Smooth muscle cell (in vitro differentiated cells): ENCODE measurements at regions not wholly inside any gene's neighbourhood (a gene's known extent, or its start where the extent isn't known, plus 50 kb on each side); places are given as distances from the start of the nearest gene placed in this dataset.

Experiments used
- DNase-seq: peaks from one replicate; lab custom pipeline; 2025; ENCODE audit not compliant: unreplicated experiment; lab: John Stamatoyannopoulos, UW
- H2AFZ ChIP-seq: fragments of 200-600 bp; sonication (generic); 2 replicates; pipeline ENCODE4 v1.6.0; 2016; ENCODE audit warnings: antibody characterized with exemption, low read depth, mild to moderate bottlenecking
- H3F3A ChIP-seq: fragments of 200-600 bp; sonication (generic); 2 replicates; pipeline ENCODE4 v1.6.0; 2017; ENCODE audit warnings: antibody characterized with exemption, low read depth
- H3K27ac ChIP-seq: fragments of 200-600 bp; sonication (generic); 2 replicates; pipeline ENCODE4 v1.5.1; 2016; ENCODE audit warnings: low read depth, mild to moderate bottlenecking
- H3K27me3 ChIP-seq: fragments of 200-600 bp; sonication (generic); 2 replicates; pipeline ENCODE4 v1.6.1; 2016; ENCODE audit warnings: low read depth, mild to moderate bottlenecking
- H3K36me3 ChIP-seq: fragments of 200-600 bp; sonication (generic); 2 replicates; pipeline ENCODE4 v1.5.1; 2016; ENCODE audit warnings: low read depth
- H3K4me1 ChIP-seq: fragments of 200-600 bp; sonication (generic); 2 replicates; pipeline ENCODE4 v1.5.1; 2016; ENCODE audit warnings: low read depth
- H3K4me2 ChIP-seq: fragments of 200-600 bp; sonication (generic); 2 replicates; pipeline ENCODE4 v1.6.0; 2016; ENCODE audit warnings: mild to moderate bottlenecking
- H3K4me3 ChIP-seq: fragments of 200-600 bp; sonication (generic); 2 replicates; pipeline ENCODE4 v1.5.1; 2016; ENCODE audit warnings: mild to moderate bottlenecking
- H3K79me2 ChIP-seq: fragments of 200-600 bp; sonication (generic); 2 replicates; pipeline ENCODE4 v1.6.0; 2016; ENCODE audit warnings: low read depth, mild to moderate bottlenecking
- H3K9ac ChIP-seq: fragments of 200-600 bp; sonication (generic); 2 replicates; pipeline ENCODE4 v1.6.0; 2016; ENCODE audit warnings: low read depth
- H3K9me3 ChIP-seq: fragments of 200-600 bp; sonication (generic); replicated peaks from 2 replicates; pipeline ENCODE4 v1.5.1; 2016; ENCODE audit warnings: low read depth
- H4K20me1 ChIP-seq: fragments of 200-600 bp; sonication (generic); 2 replicates; pipeline ENCODE4 v1.6.0; 2016; ENCODE audit warnings: low read depth
- CTCF ChIP-seq: fragments of 200-600 bp; sonication (generic); IDR thresholded peaks from 2 replicates; pipeline ENCODE4 v1.5.1; 2017; ENCODE audit warnings: borderline replicate concordance, mild to moderate bottlenecking, antibody characterized with exemption; ENCODE audit not compliant: insufficient read depth, poor library complexity, severe bottlenecking
- WGBS: methylation state at CpG from one replicate; pipeline ENCODE4 v1.1.7; 2016; ENCODE audit warnings: low lambda C conversion rate; 5-methylcytosine and 5-hydroxymethylcytosine counted together

DNA sequence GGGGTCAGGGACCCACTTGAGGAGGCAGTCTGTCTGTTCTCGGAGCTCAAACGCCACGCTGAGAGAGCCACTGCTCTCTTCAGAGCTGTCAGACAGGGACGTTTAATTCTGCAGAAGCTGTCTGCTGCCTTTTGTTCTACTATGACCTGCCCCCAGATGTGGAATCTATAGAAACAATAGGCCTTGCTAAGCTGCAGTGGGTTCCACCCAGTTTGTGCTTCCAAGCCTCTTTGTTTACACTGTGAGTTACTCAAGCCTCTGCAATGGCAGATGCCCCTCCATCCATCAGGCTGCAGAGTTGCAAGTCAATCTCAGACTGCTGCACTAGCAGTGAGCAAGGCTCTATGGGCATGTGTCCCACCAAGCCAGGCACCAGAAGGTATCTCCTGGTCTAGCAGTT lies 158.1 kb downstream of the DTHD1 start:
- Histone ChIP-seq H3K27me3 (no peaks in the 10 kb centered on the region), H3F3A (no peaks in the 10 kb centered on the region), H4K20me1 (no peaks in the 10 kb centered on the region), H3K4me2 (no peak overlapping the region), H3K79me2 (no peaks in the 10 kb centered on the region), H3K9me3 (no peaks in the 10 kb centered on the region), H3K4me1 (peaks cover 5% of the 10 kb centered on the region), H3K36me3 (no peaks in the 10 kb centered on the region), H3K9ac (no peak overlapping the region), H3K4me3 (no peak overlapping the region), H3K27ac (no peak overlapping the region), H2AFZ (no peak overlapping the region)
- TF ChIP-seq CTCF, result no peak
- DNase-seq, result no peak
- WGBS, result 81% methylated on average over 4 of the region's 4 CpGs

GRCh38 chr4:36445480-36445879 lies 164.1 kb downstream of the DTHD1 start:
- H3F3A ChIP-seq, result no peaks in the 10 kb centered on the region
- no peaks in the 10 kb centered on the region for H3K27me3 ChIP-seq
- peak overlapping the region; percentile 23 for H3K27ac ChIP-seq
- peak overlapping the region; percentile 5 for H2AFZ ChIP-seq
- no peaks in the 10 kb centered on the region for H3K36me3 ChIP-seq
- H4K20me1 ChIP-seq, result no peaks in the 10 kb centered on the region
- TF ChIP-seq CTCF, result no peak
- no peak overlapping the region for H3K4me3 ChIP-seq
- H3K79me2 ChIP-seq, result no peaks in the 10 kb centered on the region
- no peak overlapping the region for H3K9ac ChIP-seq
- 70% methylated on average over 2 of the region's 2 CpGs for WGBS
- H3K9me3 ChIP-seq, result no peaks in the 10 kb centered on the region
- no peak for DNase-seq
- H3K4me2 ChIP-seq, result no peak overlapping the region
- no peaks in the 10 kb centered on the region for H3K4me1 ChIP-seq

- Histone ChIP-seq H2AFZ (no peak overlapping the region), H3K4me2 (no peak overlapping the region)
- no peak for TF ChIP-seq CTCF
Measured at GRCh38 chr4:36446275-36446674, 164.9 kb downstream of the DTHD1 start.

DNA sequence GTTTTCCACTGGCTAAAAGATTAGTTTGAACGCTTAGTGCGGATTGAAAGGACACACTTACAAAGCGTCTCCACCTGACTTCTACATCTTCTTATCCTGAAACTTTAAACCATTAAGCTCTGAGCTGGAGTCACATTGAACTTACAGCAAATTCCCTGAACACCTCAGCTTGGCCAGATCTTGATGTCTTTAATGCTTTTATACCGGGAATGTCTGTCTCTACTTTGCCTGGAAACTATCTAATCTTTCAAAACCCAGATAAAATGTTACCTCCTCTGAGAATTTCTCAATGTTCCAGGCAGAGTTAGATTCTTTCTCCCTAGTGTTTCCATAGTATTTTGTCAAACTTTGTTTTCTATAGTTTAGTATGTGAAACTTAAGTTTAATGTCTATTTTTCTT lies 179.9 kb downstream of the DTHD1 start:
- no peaks in the 10 kb centered on the region for H3K27me3 ChIP-seq
- H3K9ac ChIP-seq, result no peak overlapping the region
- H3K9me3 ChIP-seq, result no peaks in the 10 kb centered on the region
- DNase-seq, result no peak
- no peak overlapping the region for H3K4me3 ChIP-seq
- WGBS, result 38% methylated on average over 4 of the region's 4 CpGs
- no peaks in the 10 kb centered on the region for H3K36me3 ChIP-seq
- no peaks in the 10 kb centered on the region for H4K20me1 ChIP-seq
- no peak overlapping the region for H3K4me2 ChIP-seq
- no peaks in the 10 kb centered on the region for H3K79me2 ChIP-seq
- H3F3A ChIP-seq, result no peaks in the 10 kb centered on the region
- TF ChIP-seq CTCF, result no peak
- no peaks in the 10 kb centered on the region for H3K4me1 ChIP-seq
- H3K27ac ChIP-seq, result no peak overlapping the region
- no peak overlapping the region for H2AFZ ChIP-seq

More at GRCh38 chr4:36446275-36446674, 164.9 kb downstream of the DTHD1 start:
- no peak for DNase-seq
- Histone ChIP-seq H3K36me3 (no peaks in the 10 kb centered on the region), H3K9me3 (no peaks in the 10 kb centered on the region), H3K9ac (no peak overlapping the region), H3K4me1 (no peaks in the 10 kb centered on the region), H3K79me2 (no peaks in the 10 kb centered on the region), H3K27me3 (no peaks in the 10 kb centered on the region), H3K4me3 (no peak overlapping the region), H3F3A (no peaks in the 10 kb centered on the region), H3K27ac (peak overlapping the region; percentile 23), H4K20me1 (no peaks in the 10 kb centered on the region)
- 42% methylated on average over 3 of the region's 3 CpGs for WGBS
